Suprapubic skin (tissue), 4 donors: ENCODE measurements at regions not wholly inside any gene's neighbourhood (a gene's known extent, or its start where the extent isn't known, plus 50 kb on each side); places are given as distances from the start of the nearest gene placed in this dataset.

Experiments used
- DNase-seq, 2 donors: peaks; one replicate each; pipeline ENCODE4 v3.0.0-alpha.2; 2019; ENCODE audit warnings: low spot score in 2 of 2
- H3K27ac ChIP-seq: fragments of 200-600 bp; sonication (generic); one replicate; pipeline ENCODE4 v1.5.1; 2019
- H3K27me3 ChIP-seq: fragments of 200-600 bp; sonication (generic); one replicate; pipeline ENCODE4 v1.5.1; 2019
- H3K36me3 ChIP-seq: fragments of 200-600 bp; sonication (generic); one replicate; pipeline ENCODE4 v1.5.1; 2019
- H3K4me1 ChIP-seq: fragments of 200-600 bp; sonication (generic); one replicate; pipeline ENCODE4 v1.5.1; 2019
- H3K4me3 ChIP-seq: fragments of 200-600 bp; sonication (generic); one replicate; pipeline ENCODE4 v1.5.1; 2019; ENCODE audit warnings: mild to moderate bottlenecking
- H3K9me3 ChIP-seq: fragments of 200-600 bp; sonication (generic); one replicate; pipeline ENCODE4 v1.5.1; 2019
- EP300 ChIP-seq: sonication (generic); formaldehyde crosslinking; IDR thresholded peaks from one replicate; pipeline ENCODE4 v1.6.1; 2017; ENCODE audit warnings: antibody characterized with exemption
- POLR2A ChIP-seq, 2 donors: fragments of 450-650 bp; IDR thresholded peaks; one replicate each; pipeline ENCODE4 v1.6.1; 2017; ENCODE audit warnings: antibody characterized with exemption in 2 of 2, mild to moderate bottlenecking in 2 of 2, moderate library complexity in 2 of 2
- POLR2AphosphoS5 ChIP-seq, 3 donors: sonication (generic); formaldehyde crosslinking; IDR thresholded peaks; one replicate each; pipeline ENCODE4 v1.6.1; 2017; ENCODE audit warnings: antibody characterized with exemption in 3 of 3
- WGBS: methylation state at CpG from one replicate; pipeline ENCODE4 v1.1.5; 2018; 5-methylcytosine and 5-hydroxymethylcytosine counted together
- TF ChIP-seq, protein P1 (sequence below), 2 donors: fragments of 200-600 bp in 1 of 2; fragments of 450-650 bp in 1 of 2; sonication (generic) in 1 of 2; IDR thresholded peaks; one replicate each; pipeline ENCODE4 v1.5.1; 2016 to 2019; ENCODE audit warnings: antibody characterized with exemption in 2 of 2, mild to moderate bottlenecking in 1 of 2, moderate library complexity in 1 of 2

DNA sequence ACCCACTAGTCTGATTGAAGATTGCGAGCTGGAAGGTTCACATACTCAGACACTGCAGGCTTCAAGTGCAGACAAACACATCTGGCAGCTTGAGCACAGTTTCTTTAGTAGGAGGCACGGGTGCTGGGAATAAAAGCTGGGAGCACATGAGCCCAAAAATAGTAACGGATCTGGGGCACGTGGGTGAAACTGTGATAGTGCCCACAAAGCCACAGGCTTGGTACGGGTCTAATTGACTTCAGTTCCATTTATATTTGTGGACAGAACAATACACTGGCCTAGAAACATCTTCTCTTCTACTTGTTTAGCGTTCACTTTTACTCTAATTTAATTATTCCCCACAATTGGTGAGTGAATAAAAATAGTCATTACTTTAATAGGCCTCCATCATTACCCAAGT is 2370.7 kb downstream of the PCDH7 start:
- Histone ChIP-seq H3K27me3 (no peaks in the 10 kb centered on the region), H3K36me3 (no peaks in the 10 kb centered on the region), H3K9me3 (no peaks in the 10 kb centered on the region), H3K27ac (no peak overlapping the region), H3K4me1 (no peaks in the 10 kb centered on the region), H3K4me3 (no peak overlapping the region)
- DNase-seq: no peak
- WGBS: 85% methylated on average over 6 of the region's 6 CpGs
- TF ChIP-seq POLR2AphosphoS5 (IDR thresholded peaks at IDR 0.05) (no peak), POLR2A (IDR thresholded peaks at IDR 0.05) (no peak), EP300 (no peak)
- TF ChIP-seq, protein P1, sequence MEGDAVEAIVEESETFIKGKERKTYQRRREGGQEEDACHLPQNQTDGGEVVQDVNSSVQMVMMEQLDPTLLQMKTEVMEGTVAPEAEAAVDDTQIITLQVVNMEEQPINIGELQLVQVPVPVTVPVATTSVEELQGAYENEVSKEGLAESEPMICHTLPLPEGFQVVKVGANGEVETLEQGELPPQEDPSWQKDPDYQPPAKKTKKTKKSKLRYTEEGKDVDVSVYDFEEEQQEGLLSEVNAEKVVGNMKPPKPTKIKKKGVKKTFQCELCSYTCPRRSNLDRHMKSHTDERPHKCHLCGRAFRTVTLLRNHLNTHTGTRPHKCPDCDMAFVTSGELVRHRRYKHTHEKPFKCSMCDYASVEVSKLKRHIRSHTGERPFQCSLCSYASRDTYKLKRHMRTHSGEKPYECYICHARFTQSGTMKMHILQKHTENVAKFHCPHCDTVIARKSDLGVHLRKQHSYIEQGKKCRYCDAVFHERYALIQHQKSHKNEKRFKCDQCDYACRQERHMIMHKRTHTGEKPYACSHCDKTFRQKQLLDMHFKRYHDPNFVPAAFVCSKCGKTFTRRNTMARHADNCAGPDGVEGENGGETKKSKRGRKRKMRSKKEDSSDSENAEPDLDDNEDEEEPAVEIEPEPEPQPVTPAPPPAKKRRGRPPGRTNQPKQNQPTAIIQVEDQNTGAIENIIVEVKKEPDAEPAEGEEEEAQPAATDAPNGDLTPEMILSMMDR (IDR thresholded peaks at IDR 0.05): no peak

DNA sequence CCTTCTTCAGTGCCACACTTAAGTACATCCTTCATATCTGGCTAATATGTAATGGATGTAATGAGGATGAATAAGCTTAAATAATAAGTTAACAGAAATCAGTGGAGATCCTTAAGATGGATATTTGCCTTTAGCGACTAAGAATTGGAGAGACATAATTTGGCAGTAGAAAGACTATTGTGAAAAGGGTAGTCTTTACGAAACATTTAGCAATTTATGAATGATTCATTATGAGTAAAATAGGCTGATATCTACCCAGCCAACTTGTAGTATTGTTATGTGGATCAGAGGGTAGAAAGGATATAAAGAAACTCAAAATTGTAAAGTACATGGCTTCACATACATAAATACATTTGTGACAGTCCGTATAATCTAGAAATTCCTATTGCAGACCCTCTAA is 2371.8 kb downstream of the PCDH7 start:
- H3K9me3 ChIP-seq: no peaks in the 10 kb centered on the region
- H3K4me3 ChIP-seq: no peak overlapping the region
- WGBS: 79% methylated on average over 3 of the region's 3 CpGs
- H3K4me1 ChIP-seq: no peaks in the 10 kb centered on the region
- H3K36me3 ChIP-seq: no peaks in the 10 kb centered on the region
- H3K27me3 ChIP-seq: no peaks in the 10 kb centered on the region
- H3K27ac ChIP-seq: no peak overlapping the region
- TF ChIP-seq POLR2A (IDR thresholded peaks at IDR 0.05) (no peak), POLR2AphosphoS5 (IDR thresholded peaks at IDR 0.05) (no peak), EP300 (no peak)
- TF ChIP-seq, protein P1 (IDR thresholded peaks at IDR 0.05): no peak
- DNase-seq: no peak

DNA sequence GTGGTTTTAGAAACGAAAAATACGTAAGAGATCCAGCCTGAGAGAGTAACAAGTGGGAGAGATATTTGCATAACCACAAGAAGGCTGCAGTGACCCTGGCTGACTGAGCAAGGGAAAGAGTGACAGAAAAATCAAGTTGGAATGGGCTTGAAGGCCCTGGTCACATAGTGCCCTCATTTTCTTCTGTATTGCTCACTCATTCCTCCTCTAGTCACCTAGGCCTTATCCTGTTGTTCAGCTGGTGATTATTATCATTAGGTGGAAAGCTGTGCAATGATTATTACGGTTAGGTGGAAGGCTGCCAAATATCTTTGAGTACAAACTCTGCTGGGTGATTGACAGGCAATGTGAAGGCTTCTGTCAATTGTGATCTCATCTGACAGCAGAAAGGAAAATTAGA is 2384.1 kb downstream of the PCDH7 start:
- Histone ChIP-seq H3K4me1 (no peaks in the 10 kb centered on the region), H3K27me3 (no peaks in the 10 kb centered on the region), H3K4me3 (no peak overlapping the region), H3K9me3 (peaks cover 4% of the 10 kb centered on the region), H3K27ac (no peak overlapping the region), H3K36me3 (no peaks in the 10 kb centered on the region)
- 59% methylated on average over 3 of the region's 3 CpGs for WGBS
- TF ChIP-seq EP300: no peak
- TF ChIP-seq, protein P1 (IDR thresholded peaks at IDR 0.05): no peak
- TF ChIP-seq POLR2A (IDR thresholded peaks at IDR 0.05): no peak
- TF ChIP-seq POLR2AphosphoS5 (IDR thresholded peaks at IDR 0.05): no peak
- no peak for DNase-seq

GRCh38 chr4:33107814-33108213 is 2387.6 kb downstream of the PCDH7 start:
- 74% methylated on average over 2 of the region's 2 CpGs for WGBS
- Histone ChIP-seq H3K36me3 (no peaks in the 10 kb centered on the region), H3K27ac (no peak overlapping the region), H3K4me3 (no peak overlapping the region), H3K9me3 (no peaks in the 10 kb centered on the region), H3K27me3 (no peaks in the 10 kb centered on the region), H3K4me1 (no peaks in the 10 kb centered on the region)
- TF ChIP-seq POLR2A (IDR thresholded peaks at IDR 0.05) (no peak), POLR2AphosphoS5 (IDR thresholded peaks at IDR 0.05) (no peak), EP300 (no peak)
- TF ChIP-seq, protein P1 (IDR thresholded peaks at IDR 0.05): no peak
- DNase-seq: no peak

DNA sequence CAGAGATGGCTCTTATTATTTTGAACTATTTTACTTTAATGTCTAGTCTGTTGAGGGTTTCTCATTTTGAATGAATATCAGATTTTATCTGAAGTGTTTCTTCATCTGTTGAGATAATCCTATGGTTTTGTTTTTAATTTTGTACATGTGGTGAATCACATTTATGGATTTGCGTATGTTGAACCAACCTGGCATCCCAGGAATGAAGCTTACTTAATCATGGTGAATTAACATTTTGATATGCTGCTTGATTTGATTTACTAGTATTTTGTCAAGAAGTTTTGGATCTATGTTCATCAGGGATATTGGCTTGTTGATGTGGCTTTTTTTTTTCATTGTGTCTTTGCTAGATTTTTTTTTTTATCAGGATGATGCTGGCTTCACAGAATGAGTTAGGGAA is 2390.9 kb downstream of the PCDH7 start:
- 69% methylated on average over 1 of the region's 1 CpG for WGBS
- no peaks in the 10 kb centered on the region for H3K9me3 ChIP-seq
- TF ChIP-seq POLR2A (IDR thresholded peaks at IDR 0.05): no peak
- TF ChIP-seq POLR2AphosphoS5 (IDR thresholded peaks at IDR 0.05): no peak
- no peak for TF ChIP-seq EP300
- TF ChIP-seq, protein P1 (IDR thresholded peaks at IDR 0.05): no peak
- no peaks in the 10 kb centered on the region for H3K27me3 ChIP-seq
- H3K27ac ChIP-seq: no peak overlapping the region
- no peaks in the 10 kb centered on the region for H3K36me3 ChIP-seq
- no peak for DNase-seq
- no peaks in the 10 kb centered on the region for H3K4me1 ChIP-seq
- no peak overlapping the region for H3K4me3 ChIP-seq
